Upper lobe of right lung (tissue), 1 donor: ENCODE measurements at regions not wholly inside any gene's neighbourhood (a gene's known extent, or its start where the extent isn't known, plus 50 kb on each side); places are given as distances from the start of the nearest gene placed in this dataset.

Source experiments
- ATAC-seq: fragments of 200-7000 bp; cut with Tn5 transposase; one replicate; pipeline ENCODE4 v1.9.1; 2020; ENCODE audit warnings: mild to moderate bottlenecking, moderate library complexity
- DNase-seq: peaks from one replicate; pipeline ENCODE4 v3.0.0-alpha.2; 2020
- H3K27ac ChIP-seq: fragments of 200-600 bp; one replicate; pipeline ENCODE4 v1.8.0; 2022
- H3K27me3 ChIP-seq: fragments of 200-600 bp; one replicate; pipeline ENCODE4 v1.8.0; 2022; ENCODE audit warnings: mild to moderate bottlenecking
- H3K36me3 ChIP-seq: fragments of 200-600 bp; one replicate; pipeline ENCODE4 v1.8.0; 2022
- H3K4me1 ChIP-seq: fragments of 200-600 bp; one replicate; pipeline ENCODE4 v1.8.0; 2022
- H3K4me3 ChIP-seq: fragments of 200-600 bp; one replicate; pipeline ENCODE4 v1.8.0; 2022; ENCODE audit warnings: mild to moderate bottlenecking
- H3K9me3 ChIP-seq: fragments of 200-600 bp; one replicate; pipeline ENCODE4 v1.8.0; 2022
- intact Hi-C: fragments of 100-400 bp; cut with DNase I; formaldehyde crosslinking; loops from one replicate; pipeline ENCODE4 v1.11.0; 2022
- TF ChIP-seq, protein P1 (sequence below): fragments of 200-600 bp; IDR thresholded peaks from one replicate; pipeline ENCODE4 v1.8.0; 2022; ENCODE audit warnings: antibody characterized with exemption
- donor health status: DM: no; HTN: yes; CAD: no; lungs with severe emphysema.

DNA sequence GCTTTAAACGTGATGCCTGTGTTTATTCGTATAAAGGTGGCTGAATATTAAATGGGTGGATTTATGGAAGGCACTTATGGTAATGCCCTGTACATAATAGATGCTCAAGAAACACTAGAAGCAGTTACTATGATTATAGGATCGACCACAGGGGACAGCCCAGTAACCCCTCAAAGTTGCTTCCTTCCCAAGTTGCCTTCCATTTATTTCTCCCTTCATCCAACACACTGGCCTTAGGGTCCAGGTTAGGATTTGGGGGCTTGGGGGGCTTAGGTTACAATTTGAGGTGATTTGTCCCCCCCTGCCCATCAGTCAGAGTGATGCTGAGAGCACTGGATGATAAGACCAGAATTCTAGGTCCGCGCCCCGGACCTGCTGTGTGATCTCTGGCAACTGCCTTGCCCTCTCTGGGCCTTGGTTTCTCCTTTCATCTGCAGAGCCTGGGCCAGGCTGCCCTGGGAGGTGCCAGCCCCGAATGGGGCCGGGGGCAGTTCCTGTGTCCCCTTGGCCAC, 101.5 kb downstream of the CEBPB start:
- H3K9me3 ChIP-seq = no peaks in the 10 kb centered on the region
- H3K36me3 ChIP-seq = no peaks in the 10 kb centered on the region
- TF ChIP-seq, protein P1, sequence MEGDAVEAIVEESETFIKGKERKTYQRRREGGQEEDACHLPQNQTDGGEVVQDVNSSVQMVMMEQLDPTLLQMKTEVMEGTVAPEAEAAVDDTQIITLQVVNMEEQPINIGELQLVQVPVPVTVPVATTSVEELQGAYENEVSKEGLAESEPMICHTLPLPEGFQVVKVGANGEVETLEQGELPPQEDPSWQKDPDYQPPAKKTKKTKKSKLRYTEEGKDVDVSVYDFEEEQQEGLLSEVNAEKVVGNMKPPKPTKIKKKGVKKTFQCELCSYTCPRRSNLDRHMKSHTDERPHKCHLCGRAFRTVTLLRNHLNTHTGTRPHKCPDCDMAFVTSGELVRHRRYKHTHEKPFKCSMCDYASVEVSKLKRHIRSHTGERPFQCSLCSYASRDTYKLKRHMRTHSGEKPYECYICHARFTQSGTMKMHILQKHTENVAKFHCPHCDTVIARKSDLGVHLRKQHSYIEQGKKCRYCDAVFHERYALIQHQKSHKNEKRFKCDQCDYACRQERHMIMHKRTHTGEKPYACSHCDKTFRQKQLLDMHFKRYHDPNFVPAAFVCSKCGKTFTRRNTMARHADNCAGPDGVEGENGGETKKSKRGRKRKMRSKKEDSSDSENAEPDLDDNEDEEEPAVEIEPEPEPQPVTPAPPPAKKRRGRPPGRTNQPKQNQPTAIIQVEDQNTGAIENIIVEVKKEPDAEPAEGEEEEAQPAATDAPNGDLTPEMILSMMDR = no peak
- peak overlapping the region; percentile 84 for H3K27ac ChIP-seq
- no peak overlapping the region for H3K4me3 ChIP-seq
- ATAC-seq (no peak), DNase-seq (no peak)
- no peaks in the 10 kb centered on the region for H3K27me3 ChIP-seq
- peaks cover 33% of the 10 kb centered on the region for H3K4me1 ChIP-seq
- intact Hi-C loops = no loop called here

DNA sequence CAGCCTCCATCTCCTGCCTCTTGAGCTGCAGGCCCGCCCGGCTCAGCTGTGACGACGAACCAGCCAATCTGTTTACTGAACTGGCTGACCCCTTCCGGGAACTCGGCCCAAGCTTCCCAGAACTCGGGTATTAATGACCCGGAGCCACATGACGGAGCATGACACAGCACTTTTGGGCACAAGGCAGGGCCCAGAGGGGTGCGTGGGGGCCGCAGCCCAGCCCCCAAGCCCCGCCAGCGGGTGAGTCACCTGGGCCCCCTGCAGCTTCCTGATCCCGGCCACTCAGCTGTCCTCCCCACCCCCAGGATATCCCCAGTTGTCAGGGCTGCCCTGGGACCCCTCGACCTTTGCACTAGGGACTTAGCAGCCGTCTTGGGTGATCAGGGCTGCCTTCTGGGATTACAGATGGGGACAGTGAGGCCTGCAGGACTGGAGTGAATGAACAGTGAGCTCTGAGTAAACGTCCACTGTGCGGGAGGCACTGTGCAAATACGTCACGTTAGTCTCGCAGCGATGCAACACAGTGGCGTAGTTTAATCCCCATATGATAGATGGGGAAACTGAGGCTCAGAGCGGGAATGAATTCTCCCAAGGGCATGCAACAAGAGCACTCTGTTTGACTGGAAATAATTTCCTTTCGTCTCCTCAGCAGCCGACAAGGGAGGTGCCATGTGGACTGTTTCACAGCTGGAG, 102.1 kb downstream of the CEBPB start:
- ATAC-seq = peak; percentile 83
- peaks cover 38% of the 10 kb centered on the region for H3K4me1 ChIP-seq
- H3K9me3 ChIP-seq = no peaks in the 10 kb centered on the region
- H3K27me3 ChIP-seq = no peaks in the 10 kb centered on the region
- DNase-seq = peak; percentile 94
- peak overlapping the region; percentile 84 for H3K27ac ChIP-seq
- no peak overlapping the region for H3K4me3 ChIP-seq
- intact Hi-C loops = no loop called here
- TF ChIP-seq, protein P1 = no peak
- H3K36me3 ChIP-seq = no peaks in the 10 kb centered on the region

DNA sequence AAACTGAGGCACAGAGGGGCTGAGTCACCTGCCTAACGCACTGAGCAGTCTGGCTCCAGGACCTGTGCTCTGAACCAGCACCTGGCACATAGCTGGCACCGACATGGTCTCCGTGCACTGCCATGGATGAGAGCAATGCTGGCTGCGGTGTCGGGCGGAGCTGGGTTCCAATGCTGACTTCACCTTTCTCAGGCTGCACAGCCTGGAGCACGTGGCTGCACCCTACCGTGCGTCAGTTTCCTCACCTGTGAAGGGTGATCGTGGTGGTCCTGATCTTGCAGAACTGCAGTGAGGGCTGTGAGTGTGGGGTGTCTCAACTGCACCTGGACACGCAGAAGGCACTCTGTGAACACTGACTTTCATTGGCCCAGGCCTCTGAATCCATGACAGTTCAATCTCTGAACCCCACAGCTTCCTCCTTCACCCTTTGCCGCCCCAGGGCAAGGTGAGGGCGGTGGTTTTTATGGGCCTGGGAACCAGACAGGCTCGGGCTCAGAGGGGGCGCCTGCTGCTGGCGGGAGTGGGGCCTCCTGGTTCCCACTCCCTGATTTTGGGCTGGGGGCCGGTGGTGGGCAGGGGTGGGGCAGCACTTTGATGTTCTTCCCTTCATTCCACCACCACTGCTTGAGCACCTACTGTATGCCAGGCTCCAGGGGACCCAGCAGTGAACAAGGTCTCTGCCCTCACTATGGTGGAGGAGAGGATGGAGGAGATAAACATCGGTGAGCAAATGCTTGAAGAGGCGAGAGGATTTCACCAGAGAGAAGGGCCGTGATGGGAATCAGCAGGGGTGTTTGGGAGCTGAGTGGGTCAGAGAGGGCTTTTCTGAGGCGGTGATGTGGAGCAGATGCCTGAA, 102.9 kb downstream of the CEBPB start:
- TF ChIP-seq, protein P1 = no peak
- ATAC-seq = no peak
- H3K4me3 ChIP-seq = no peak overlapping the region
- no peak for DNase-seq
- H3K36me3 ChIP-seq = no peaks in the 10 kb centered on the region
- no peaks in the 10 kb centered on the region for H3K9me3 ChIP-seq
- peaks cover 40% of the 10 kb centered on the region for H3K4me1 ChIP-seq
- no peaks in the 10 kb centered on the region for H3K27me3 ChIP-seq
- H3K27ac ChIP-seq = peak overlapping the region; percentile 84
- intact Hi-C loops = no loop called here

DNA sequence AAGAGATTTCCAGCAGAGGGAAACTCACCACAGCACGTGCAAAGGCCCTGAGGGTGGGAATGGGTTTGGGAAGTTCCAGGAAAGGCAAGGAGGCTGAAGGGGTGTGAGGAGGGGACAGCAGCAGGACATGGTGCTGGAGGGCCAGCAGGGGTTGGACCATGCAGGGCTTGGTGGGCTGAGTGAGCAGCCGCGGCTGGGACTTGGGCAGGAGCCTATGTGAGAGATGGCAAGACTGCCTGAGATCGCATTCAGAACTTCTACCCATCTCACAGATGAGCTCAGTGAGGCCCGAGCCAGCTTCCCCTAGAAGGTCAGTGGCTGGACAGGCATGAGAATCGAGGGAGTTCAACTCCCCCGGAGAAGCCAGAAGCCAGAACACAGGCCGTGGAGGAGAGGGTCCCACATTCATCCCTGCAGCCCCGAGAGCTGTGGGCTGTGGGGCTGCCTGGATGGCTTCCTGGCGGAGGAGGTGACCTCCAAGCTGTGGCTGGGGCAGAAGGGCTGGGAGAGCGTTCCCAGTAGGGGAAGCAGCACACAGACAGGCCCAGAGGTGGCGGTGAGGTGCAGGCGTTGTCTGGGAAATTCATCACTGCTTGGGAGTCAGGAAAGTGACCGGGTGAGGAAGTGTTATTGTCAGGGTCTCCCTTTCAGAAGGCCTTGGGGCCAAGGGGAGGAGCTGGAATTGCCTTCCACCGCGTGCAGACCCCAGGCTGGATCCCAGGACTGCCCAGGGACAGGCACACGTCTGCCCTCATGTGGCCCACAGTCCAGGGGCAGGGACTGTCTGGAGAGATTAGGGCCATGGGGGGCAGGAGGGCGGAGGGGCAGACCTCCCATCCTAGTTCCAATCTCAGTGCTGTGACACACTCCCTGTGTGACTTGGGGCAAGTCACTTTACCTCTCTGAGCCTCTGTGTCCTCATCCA, 103.8 kb downstream of the CEBPB start:
- intact Hi-C loops = no loop called here
- TF ChIP-seq, protein P1 = no peak
- no peak for ATAC-seq
- no peaks in the 10 kb centered on the region for H3K27me3 ChIP-seq
- no peak overlapping the region for H3K4me3 ChIP-seq
- H3K4me1 ChIP-seq = peaks cover 40% of the 10 kb centered on the region
- no peaks in the 10 kb centered on the region for H3K36me3 ChIP-seq
- DNase-seq = no peak
- peak overlapping the region; percentile 84 for H3K27ac ChIP-seq
- no peaks in the 10 kb centered on the region for H3K9me3 ChIP-seq

DNA sequence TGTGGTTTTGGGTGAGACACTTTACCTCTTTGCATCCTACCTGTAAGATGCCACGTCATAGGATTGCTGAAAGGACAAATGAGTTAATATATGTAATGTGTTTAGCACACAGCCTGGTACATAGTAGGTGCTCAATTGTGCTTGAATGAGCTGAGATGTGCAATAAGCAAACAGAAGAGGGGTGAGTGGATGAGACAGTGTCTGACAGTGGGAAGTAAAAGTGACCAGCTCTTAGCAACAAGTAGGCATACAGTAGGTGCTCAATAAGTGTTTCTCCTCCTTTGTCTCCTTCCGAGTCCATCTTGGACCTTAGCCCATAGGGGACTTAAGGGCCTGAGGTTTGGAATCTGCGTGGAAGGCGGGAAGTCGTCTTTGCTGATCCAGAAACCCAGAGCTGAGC, 104.7 kb downstream of the CEBPB start:
- ATAC-seq (no peak), DNase-seq (no peak)
- no peak overlapping the region for H3K4me3 ChIP-seq
- H3K36me3 ChIP-seq = no peaks in the 10 kb centered on the region
- TF ChIP-seq, protein P1 = no peak
- intact Hi-C loops = no loop called here
- H3K27ac ChIP-seq = peak overlapping the region; percentile 84
- H3K9me3 ChIP-seq = no peaks in the 10 kb centered on the region
- peaks cover 40% of the 10 kb centered on the region for H3K4me1 ChIP-seq
- H3K27me3 ChIP-seq = no peaks in the 10 kb centered on the region
